Astrocyte (in vitro differentiated cells and primary cell): ENCODE measurements at regions not wholly inside any gene's neighbourhood (a gene's known extent, or its start where the extent isn't known, plus 50 kb on each side); places are given as distances from the start of the nearest gene placed in this dataset.

Source experiments
- EZH2 ChIP-seq: IDR thresholded peaks from 2 replicates; pipeline ENCODE4 v1.6.1; 2012; ENCODE audit warnings: mild to moderate bottlenecking, low read length, inconsistent platforms; ENCODE audit not compliant: insufficient read depth
- TF ChIP-seq, protein P1 (sequence below): IDR thresholded peaks from 2 replicates; pipeline ENCODE4 v1.5.1; 2011; ENCODE audit warnings: low read depth, mild to moderate bottlenecking, inconsistent platforms, low read length, moderate library complexity; ENCODE audit not compliant: insufficient read depth

DNA sequence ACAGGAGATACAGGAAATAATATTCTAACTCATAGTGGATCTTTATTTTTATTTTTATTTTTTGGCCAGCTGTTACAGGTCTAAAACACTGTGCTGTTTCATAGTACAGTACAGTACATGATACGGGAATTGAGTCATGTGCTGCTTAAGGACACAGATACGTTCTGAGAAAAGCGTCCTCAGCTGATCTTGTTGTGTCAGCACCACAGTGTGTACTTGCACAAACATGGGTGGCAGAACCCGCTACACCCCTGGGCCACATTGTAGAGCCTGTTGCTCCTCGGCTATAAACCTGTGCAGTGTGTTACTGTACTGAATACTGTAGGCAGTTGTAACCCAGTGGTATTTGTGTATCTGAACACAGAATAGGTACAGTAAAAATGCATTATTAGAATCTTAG is 183.4 kb downstream of the OR4M2 start:
- TF ChIP-seq, protein P1, sequence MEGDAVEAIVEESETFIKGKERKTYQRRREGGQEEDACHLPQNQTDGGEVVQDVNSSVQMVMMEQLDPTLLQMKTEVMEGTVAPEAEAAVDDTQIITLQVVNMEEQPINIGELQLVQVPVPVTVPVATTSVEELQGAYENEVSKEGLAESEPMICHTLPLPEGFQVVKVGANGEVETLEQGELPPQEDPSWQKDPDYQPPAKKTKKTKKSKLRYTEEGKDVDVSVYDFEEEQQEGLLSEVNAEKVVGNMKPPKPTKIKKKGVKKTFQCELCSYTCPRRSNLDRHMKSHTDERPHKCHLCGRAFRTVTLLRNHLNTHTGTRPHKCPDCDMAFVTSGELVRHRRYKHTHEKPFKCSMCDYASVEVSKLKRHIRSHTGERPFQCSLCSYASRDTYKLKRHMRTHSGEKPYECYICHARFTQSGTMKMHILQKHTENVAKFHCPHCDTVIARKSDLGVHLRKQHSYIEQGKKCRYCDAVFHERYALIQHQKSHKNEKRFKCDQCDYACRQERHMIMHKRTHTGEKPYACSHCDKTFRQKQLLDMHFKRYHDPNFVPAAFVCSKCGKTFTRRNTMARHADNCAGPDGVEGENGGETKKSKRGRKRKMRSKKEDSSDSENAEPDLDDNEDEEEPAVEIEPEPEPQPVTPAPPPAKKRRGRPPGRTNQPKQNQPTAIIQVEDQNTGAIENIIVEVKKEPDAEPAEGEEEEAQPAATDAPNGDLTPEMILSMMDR: no peak
- TF ChIP-seq EZH2: no peak
